Small intestine (tissue), 7 donors: ENCODE measurements at regions not wholly inside any gene's neighbourhood (a gene's known extent, or its start where the extent isn't known, plus 50 kb on each side); places are given as distances from the start of the nearest gene placed in this dataset.
A peak's percentile ranks its signal among the peaks of the same experiment; 100 is the strongest.

Experiments used
- DNase-seq, 2 donors: peaks; one replicate each; pipeline versions ENCODE4 v3.0.0 to v3.0.0-alpha.2; 2013
- FAIRE-seq: peaks from 2 replicates; lab custom pipeline; 2012; peaks lifted over from hg19 to GRCh38; lab: Jason Lieb, UNC
- H3K27ac ChIP-seq, 3 donors: one replicate each; pipeline ENCODE4 v1.5.1; 2013; ENCODE audit warnings: low read length in 2 of 3, mild to moderate bottlenecking in 2 of 3, control low read depth in 1 of 3, inconsistent platforms in 1 of 3, low read depth in 1 of 3, moderate library complexity in 1 of 3
- H3K27me3 ChIP-seq, 3 donors: one replicate each; pipeline ENCODE4 v1.6.1; 2013; ENCODE audit warnings: low read length in 3 of 3, inconsistent platforms in 1 of 3; ENCODE audit not compliant: control insufficient read depth in 3 of 3, insufficient read depth in 3 of 3
- H3K36me3 ChIP-seq, 3 donors: one replicate each; pipeline ENCODE4 v1.6.1; 2013; ENCODE audit warnings: low read length in 3 of 3, inconsistent platforms in 1 of 3, low read depth in 1 of 3, mild to moderate bottlenecking in 1 of 3, moderate library complexity in 1 of 3; ENCODE audit not compliant: control insufficient read depth in 3 of 3, insufficient read depth in 2 of 3
- H3K4me1 ChIP-seq, 3 donors: one replicate each; pipeline ENCODE4 v1.6.1; 2013; ENCODE audit warnings: low read length in 2 of 3, inconsistent platforms in 1 of 3, low read depth in 1 of 3, mild to moderate bottlenecking in 1 of 3, moderate library complexity in 1 of 3; ENCODE audit not compliant: control insufficient read depth in 3 of 3, insufficient read depth in 2 of 3
- H3K4me3 ChIP-seq, 3 donors: one replicate each; pipeline ENCODE4 v1.5.1; 2013; ENCODE audit warnings: low read length in 3 of 3, control low read depth in 1 of 3, inconsistent platforms in 1 of 3, low read depth in 1 of 3, mild to moderate bottlenecking in 1 of 3, moderate library complexity in 1 of 3
- H3K9me3 ChIP-seq, 2 donors: one replicate each; pipeline ENCODE4 v1.6.1; 2013; ENCODE audit warnings: low read depth in 1 of 2, low read length in 1 of 2; ENCODE audit not compliant: control insufficient read depth in 2 of 2, insufficient read depth in 1 of 2
- WGBS, 3 donors: extraction: QIAGEN DNeasy Blood & Tissue Kit; methylation state at CpG; one replicate each; pipeline ENCODE4 v1.1.7; 2013; 5-methylcytosine and 5-hydroxymethylcytosine counted together
- donor health status: healthy with polysubstance abuse.
- donor health status: control.
- donor health status: control.
- donor health status: Bipolar disorder and iron deficiency.
- donor health status: healthy.

DNA sequence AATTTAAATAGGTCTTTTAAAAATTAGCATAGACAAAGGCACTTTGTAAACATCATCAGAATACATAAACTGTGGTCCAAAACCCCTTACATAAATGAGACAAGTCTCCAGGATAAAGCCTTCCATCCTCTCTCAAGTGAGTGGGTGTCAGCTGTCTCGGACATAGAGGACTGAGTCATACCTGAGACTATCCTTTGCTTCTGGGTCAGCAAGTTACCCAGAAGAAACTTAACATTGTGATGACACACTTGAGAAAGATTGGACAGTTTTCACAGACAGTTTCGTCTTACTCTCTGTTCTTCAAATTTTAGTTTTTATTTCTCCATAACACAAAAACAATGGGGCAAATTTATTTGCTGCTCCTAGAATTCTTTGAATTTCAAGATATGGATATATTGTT is 838.0 kb downstream of the DHX35 start:
- no peaks in the 10 kb centered on the region for H3K9me3 ChIP-seq
- H3K27me3 ChIP-seq, result no peaks in the 10 kb centered on the region
- no peak for FAIRE-seq
- peak overlapping the region in 1 of 3 donors; percentile 62 for H3K27ac ChIP-seq
- no peak for DNase-seq
- H3K4me1 ChIP-seq, result no peaks in the 10 kb centered on the region
- H3K36me3 ChIP-seq, result no peaks in the 10 kb centered on the region
- 59 to 76% (median 68%) methylated on average over 2 of the region's 2 CpGs for WGBS, 3 donors
- H3K4me3 ChIP-seq, result no peak overlapping the region

DNA sequence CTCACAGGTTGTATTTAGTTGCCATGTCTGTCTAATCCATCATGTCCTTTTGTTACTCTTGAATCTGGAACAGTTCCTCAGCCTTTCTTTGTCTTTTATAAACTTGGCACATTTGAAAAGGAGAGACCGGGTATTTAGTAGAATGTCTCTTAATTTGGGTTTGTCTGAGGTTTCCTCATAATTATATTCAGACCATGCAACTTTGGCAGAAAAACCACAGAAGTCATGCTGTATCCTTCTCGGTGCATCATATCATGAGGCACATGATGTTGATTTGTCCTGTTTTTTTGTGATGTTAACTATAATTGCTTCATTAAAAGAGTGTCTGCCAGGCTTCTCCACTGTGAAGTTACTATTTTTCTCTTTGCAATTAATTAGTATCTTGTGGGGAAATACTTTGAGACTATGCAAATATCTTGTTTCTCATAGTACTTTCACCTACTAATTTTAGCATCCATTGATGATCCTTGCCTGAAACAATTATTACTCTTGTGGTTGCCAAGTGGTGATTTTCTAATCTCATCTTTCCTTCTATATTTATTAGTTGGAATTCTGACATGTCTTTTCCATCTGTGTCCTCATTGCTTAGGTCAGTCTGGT is 837.3 kb downstream of the DHX35 start:
- H3K4me1 ChIP-seq, result no peaks in the 10 kb centered on the region
- H3K4me3 ChIP-seq, result no peak overlapping the region
- DNase-seq, result no peak
- no peaks in the 10 kb centered on the region for H3K9me3 ChIP-seq
- H3K36me3 ChIP-seq, result no peaks in the 10 kb centered on the region
- H3K27ac ChIP-seq, result no peak overlapping the region
- no peak for FAIRE-seq
- H3K27me3 ChIP-seq, result no peaks in the 10 kb centered on the region
- WGBS, 3 donors, result 82 to 93% (median 84%) methylated on average over 2 of the region's 2 CpGs

DNA sequence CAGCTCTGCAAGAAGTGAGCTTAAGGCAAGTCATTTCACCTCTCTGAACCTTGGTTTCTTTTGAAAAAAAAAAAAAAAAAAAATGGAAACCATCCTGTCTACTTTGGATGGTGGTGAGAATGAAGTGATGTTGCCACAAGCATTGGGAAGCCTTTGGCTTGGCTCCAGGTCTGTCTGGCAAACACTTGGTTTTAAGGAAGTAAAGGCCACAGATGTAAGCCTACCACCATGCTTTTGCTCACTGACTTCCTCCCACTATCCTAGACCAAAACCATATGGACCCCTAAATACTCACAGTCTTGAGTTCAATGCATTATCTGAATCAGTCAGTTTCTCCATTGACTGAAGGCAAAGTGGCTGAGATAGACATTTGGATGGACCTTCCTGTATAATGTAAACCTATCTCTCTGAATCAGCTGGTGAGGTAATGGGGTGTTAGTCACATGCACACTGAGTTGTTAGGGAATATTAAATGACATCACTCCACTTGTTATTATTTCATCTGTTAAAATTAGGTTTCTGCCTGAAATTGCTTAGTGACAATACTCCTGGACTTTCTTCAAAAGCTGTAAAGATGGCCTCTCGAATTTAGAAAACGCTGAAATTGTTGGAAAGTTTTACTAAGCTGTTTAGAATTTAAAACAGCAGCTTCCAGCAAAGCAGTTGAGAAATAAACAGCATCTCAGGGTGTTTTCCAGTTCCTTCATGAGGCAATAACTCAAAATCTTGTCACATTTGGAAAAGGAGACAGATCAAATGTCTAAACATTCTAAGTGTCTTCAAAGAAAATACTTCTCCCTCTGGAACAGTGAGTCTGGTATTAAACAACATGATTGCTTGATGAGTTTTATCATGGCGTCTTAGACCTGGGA is 833.5 kb downstream of the DHX35 start:
- H3K36me3 ChIP-seq, result no peaks in the 10 kb centered on the region
- H3K27me3 ChIP-seq, result no peaks in the 10 kb centered on the region
- no peak overlapping the region for H3K4me3 ChIP-seq
- FAIRE-seq (no peak), DNase-seq (no peak)
- H3K4me1 ChIP-seq, result no peaks in the 10 kb centered on the region
- 60 to 80% (median 74%) methylated on average over 3 of the region's 3 CpGs for WGBS, 3 donors
- no peaks in the 10 kb centered on the region for H3K9me3 ChIP-seq
- H3K27ac ChIP-seq, result peak overlapping the region in 1 of 3 donors; percentile 22

DNA sequence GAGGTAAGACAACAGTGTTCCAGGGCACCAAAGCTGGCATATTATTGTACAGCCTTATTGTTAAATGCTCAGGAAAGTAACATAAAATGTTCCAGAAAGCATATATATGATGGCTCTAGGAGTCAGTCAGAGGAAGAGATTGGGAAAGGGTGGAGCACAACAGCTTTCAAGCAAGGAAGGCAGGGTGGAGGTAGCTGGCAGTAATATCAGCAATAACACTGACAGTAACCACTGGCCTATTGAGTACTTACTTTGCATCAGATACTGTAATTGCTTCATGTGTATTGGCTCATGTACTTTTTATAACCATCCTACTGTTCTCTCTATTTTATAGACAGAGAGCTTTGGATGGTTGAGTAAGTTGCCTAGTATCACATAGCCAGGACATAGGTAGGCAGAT is 830.2 kb downstream of the DHX35 start:
- no peaks in the 10 kb centered on the region for H3K4me1 ChIP-seq
- DNase-seq (no peak), FAIRE-seq (no peak)
- no peaks in the 10 kb centered on the region for H3K27me3 ChIP-seq
- no peaks in the 10 kb centered on the region for H3K9me3 ChIP-seq
- H3K27ac ChIP-seq, result no peak overlapping the region
- H3K4me3 ChIP-seq, result no peak overlapping the region
- no peaks in the 10 kb centered on the region for H3K36me3 ChIP-seq

DNA sequence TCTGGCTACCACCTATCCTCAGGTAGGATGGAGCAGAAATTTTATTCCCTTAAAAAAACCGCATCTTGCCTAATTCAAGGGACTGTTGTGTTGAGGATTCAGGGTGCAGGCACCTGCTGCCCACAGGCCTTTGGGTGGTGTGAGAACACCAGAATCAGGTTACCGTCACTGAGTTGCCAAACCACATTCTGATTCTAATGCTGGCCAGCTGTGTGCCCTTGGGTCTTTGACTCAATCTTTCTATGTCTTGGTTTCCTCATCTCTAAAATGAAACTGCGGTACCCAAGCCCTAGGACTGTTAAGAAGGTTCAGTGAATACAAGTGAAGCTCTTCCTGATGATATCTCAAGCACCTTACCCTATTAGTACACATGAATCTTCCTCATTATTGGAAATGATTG is 827.3 kb downstream of the DHX35 start:
- Histone ChIP-seq H3K4me1 (no peaks in the 10 kb centered on the region), H3K36me3 (no peaks in the 10 kb centered on the region), H3K9me3 (no peaks in the 10 kb centered on the region), H3K27me3 (peaks cover 0 to 2% (median 0%) of the 10 kb centered on the region in 3 donors), H3K4me3 (no peak overlapping the region), H3K27ac (no peak overlapping the region)
- WGBS, 3 donors, result 89 to 94% (median 92%) methylated on average over 3 of the region's 3 CpGs
- FAIRE-seq (no peak), DNase-seq (no peak)

DNA sequence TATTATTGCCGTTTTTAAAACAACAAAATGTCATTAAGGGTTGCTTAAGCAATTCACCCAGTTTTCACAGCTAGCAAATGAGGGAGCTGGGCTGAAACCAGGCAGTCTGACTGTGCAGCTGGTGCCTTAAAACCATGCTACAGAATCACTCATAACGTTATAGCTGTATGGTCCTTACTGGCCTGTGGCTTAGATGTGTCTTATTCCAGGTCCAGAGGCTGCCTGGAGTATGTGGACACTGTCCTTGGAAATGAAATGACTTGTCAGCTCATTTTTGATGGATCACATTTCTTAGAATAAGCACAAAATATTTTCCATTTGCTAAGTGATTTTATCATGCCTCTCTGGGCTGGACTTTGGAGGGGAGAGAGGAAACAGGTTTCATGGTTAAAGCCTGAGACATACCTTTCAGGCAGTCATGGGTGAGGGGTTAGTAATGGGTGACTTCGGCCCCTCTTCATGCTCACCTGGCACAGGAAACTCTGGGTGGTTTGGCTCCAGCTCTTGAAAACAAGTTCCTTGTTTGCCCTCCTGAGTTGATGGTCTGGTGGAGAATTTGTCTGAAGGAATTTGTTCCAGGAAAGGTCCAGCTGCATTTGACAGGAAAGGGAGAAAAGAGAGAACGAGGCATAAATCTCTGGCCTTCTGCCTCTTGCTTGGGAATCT is 823.2 kb downstream of the DHX35 start:
- H3K27me3 ChIP-seq, result peaks cover 0 to 2% (median 0%) of the 10 kb centered on the region in 3 donors
- H3K4me3 ChIP-seq, result no peak overlapping the region
- DNase-seq (no peak), FAIRE-seq (no peak)
- WGBS, 3 donors, result 56 to 63% (median 61%) methylated on average over 4 of the region's 4 CpGs
- peaks cover 0 to 5% of the 10 kb centered on the region in 2 donors for H3K9me3 ChIP-seq
- no peaks in the 10 kb centered on the region for H3K4me1 ChIP-seq
- H3K27ac ChIP-seq, result no peak overlapping the region
- H3K36me3 ChIP-seq, result no peaks in the 10 kb centered on the region

DNA sequence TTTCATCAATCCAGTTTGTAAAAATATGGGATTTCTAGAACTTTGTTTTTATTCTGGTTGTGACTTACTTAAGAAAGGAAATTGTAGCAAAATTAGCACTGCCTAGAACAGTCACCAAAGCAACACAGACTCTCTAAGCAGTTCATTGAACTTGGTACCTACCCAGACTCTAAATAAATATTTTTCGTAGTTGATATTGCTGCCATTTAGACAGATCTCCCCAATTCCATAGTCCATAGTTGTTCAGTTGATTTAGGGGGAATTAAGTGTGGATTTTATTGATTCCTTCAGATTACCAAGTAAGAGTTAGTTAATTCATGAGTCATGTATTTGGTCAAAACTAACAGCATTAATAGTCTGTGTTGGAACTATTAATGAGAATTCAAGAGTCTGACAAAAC is 822.5 kb downstream of the DHX35 start:
- Histone ChIP-seq H3K9me3 (peaks cover 0 to 5% of the 10 kb centered on the region in 2 donors), H3K36me3 (no peaks in the 10 kb centered on the region), H3K27me3 (peaks cover 0 to 2% (median 0%) of the 10 kb centered on the region in 3 donors), H3K4me1 (no peaks in the 10 kb centered on the region), H3K4me3 (no peak overlapping the region), H3K27ac (no peak overlapping the region)
- no peak for DNase-seq
- 35 to 56% (median 39%) methylated on average over 1 of the region's 1 CpG for WGBS, 3 donors
- no peak for FAIRE-seq

DNA sequence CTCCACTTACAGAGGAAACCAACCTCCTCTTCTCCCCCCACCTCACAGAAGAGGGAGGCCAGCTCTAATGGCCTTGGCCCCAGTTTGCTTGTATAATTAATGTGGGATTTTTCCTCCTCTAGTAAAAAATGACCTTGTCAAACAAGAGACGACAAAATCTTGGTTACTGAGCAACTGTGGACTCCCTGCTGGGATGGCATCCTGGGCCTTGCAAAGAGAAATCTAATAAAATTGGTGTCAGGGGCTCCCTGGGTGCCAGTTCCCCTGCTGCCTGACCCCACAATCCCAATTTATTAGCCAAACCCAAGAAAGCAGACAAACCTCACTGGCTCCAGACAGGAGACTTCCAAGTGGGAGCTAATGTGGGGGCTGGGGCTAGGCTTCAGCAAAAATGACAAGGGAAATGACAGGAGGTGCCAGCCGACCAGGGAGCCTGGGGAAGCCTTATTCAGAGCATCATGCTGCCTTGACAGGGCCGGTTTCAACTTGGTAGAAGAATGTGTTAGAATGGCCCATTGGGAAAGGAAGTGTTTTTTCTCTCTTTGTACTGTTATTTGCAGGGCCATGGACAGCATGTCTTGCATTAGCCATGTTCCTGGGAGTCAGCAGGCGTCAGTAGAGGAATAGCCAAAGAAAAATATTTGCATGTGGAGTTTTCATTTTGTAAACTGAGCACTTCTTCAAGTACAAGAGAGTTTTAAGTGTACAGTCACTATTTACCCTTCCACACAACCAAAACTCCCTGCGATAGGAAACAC is 816.9 kb downstream of the DHX35 start:
- FAIRE-seq (no peak), DNase-seq (no peak)
- peaks cover 0 to 10% of the 10 kb centered on the region in 2 donors for H3K9me3 ChIP-seq
- H3K27ac ChIP-seq, result no peak overlapping the region
- 46 to 59% (median 49%) methylated on average over 5 of the region's 5 CpGs for WGBS, 3 donors
- H3K4me3 ChIP-seq, result no peak overlapping the region
- H3K27me3 ChIP-seq, result no peaks in the 10 kb centered on the region
- H3K36me3 ChIP-seq, result no peaks in the 10 kb centered on the region
- H3K4me1 ChIP-seq, result no peaks in the 10 kb centered on the region
